ENCODE measurements at regions not wholly inside any gene's neighbourhood (a gene's known extent, or its start where the extent isn't known, plus 50 kb on each side); places are given as distances from the start of the nearest gene placed in this dataset.

DNA sequence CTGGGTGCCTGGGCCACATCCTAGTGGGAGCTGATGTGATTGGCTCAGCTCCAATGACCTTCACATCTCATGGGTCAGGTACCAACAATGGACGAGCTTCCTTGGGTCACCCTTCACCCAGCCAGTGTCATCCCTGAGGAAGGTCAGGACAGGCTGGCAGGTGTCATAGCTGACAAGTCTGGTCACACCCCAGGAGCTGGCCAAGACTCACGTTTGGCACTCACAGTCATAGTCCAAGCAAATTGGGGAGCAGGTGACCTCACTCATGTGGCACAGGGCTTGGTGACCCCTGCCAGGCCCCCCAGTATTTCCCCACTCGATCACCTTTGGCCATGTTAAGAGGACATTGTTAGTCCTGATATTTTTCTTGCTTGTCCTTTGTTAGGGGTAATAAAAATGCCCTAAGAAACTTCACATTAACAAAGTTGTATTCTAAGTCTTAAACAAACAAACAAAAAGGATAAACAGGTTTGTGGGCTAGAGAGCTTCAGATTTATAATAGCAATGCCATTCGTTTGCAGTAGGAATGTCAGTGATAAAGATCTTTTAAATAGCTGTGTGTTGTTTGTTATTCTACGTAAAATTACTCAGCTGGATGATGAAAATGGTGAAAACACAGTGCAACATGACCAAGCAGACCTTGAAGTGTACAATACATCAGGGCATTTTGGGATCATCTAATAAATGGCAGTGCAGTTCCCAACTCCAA lies 79.5 kb upstream of the POMGNT2 start:
- no peak for DNase-seq (ENCODE audit: low read depth in 4 of 6, low spot score in 6 of 6)
- no peaks in the 10 kb centered on the region for H3K9me3 ChIP-seq (ENCODE audit: control insufficient read depth, insufficient read depth, low read length)
- H3K36me3 ChIP-seq (ENCODE audit: control insufficient read depth, insufficient read depth, low read length) = no peaks in the 10 kb centered on the region
- no peak overlapping the region for H3K4me3 ChIP-seq (ENCODE audit: low read depth, low read length)
- 76% methylated on average over 3 of the region's 5 CpGs for WGBS (ENCODE audit: insufficient coverage)
- H3K4me1 ChIP-seq (ENCODE audit: control insufficient read depth, insufficient read depth, low read length) = peaks cover 3% of the 10 kb centered on the region
- H3K27me3 ChIP-seq (ENCODE audit: control insufficient read depth, insufficient read depth, low read length) = no peaks in the 10 kb centered on the region
- H3K27ac ChIP-seq (ENCODE audit: low read depth, low read length) = peak overlapping the region; percentile 22

DNA sequence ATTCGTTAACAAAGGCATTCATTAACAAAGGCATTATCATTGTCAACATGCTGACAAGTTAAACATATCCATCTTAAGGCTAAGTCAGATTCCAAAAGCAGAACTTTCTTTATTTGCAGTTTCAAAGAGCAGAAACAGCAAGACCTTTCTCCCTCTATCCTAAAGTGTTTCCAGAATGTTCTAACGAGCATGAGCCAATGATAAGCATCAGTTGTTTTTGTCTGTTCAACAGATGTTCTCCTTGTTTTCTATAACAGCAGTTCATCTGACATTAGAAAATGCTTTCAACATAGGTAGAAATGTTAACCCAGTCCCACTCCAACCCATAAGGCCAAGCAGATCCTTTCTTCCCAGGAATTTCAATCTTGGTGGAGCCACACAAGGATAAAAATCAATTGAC lies 77.6 kb upstream of the POMGNT2 start:
- Histone ChIP-seq H3K27ac (ENCODE audit: low read depth, low read length) (no peak overlapping the region), H3K27me3 (ENCODE audit: control insufficient read depth, insufficient read depth, low read length) (no peaks in the 10 kb centered on the region), H3K4me1 (ENCODE audit: control insufficient read depth, insufficient read depth, low read length) (peaks cover 8% of the 10 kb centered on the region), H3K36me3 (ENCODE audit: control insufficient read depth, insufficient read depth, low read length) (no peaks in the 10 kb centered on the region), H3K9me3 (ENCODE audit: control insufficient read depth, insufficient read depth, low read length) (no peaks in the 10 kb centered on the region), H3K4me3 (ENCODE audit: low read depth, low read length) (no peak overlapping the region)
- DNase-seq (ENCODE audit: low read depth in 4 of 6, low spot score in 6 of 6) = peak in 1 of 6 donors; percentile 51
- WGBS (ENCODE audit: insufficient coverage) = 33% methylated on average over 1 of the region's 2 CpGs

DNA sequence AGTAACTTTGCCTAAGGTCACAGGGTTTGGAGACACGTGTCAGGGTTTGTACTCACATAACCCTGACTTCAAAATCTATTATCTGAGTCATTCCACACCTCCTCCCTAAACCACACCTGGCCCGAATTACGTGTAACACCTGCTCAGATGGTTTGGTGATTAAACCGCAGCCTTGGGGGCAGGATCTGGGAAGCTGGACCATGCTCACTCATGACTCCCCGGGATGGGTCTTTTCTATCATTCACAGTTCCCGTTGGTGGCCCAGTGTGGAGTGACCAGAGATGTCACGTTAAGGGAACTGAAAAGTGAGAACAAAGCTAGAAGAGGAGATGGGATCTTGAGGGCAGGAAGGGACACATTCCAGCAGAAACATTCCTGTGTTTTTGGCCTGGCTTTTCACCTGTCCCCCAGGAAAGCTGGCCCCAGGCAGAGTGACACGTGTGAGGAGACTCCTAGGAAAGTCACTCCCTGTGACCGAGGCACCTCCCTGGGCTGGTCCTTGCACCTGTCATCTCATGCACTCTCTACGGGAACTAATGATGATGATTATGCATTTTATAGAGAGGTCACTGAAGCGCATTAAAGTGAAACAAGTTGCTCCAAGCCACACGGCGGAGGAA lies 75.4 kb upstream of the POMGNT2 start:
- Histone ChIP-seq H3K4me3 (ENCODE audit: low read depth, low read length) (no peak overlapping the region), H3K36me3 (ENCODE audit: control insufficient read depth, insufficient read depth, low read length) (no peaks in the 10 kb centered on the region), H3K27ac (ENCODE audit: low read depth, low read length) (no peak overlapping the region), H3K9me3 (ENCODE audit: control insufficient read depth, insufficient read depth, low read length) (no peaks in the 10 kb centered on the region), H3K4me1 (ENCODE audit: control insufficient read depth, insufficient read depth, low read length) (peaks cover 17% of the 10 kb centered on the region), H3K27me3 (ENCODE audit: control insufficient read depth, insufficient read depth, low read length) (no peaks in the 10 kb centered on the region)
- 88% methylated on average over 11 of the region's 13 CpGs for WGBS (ENCODE audit: insufficient coverage)
- DNase-seq (ENCODE audit: low read depth in 4 of 6, low spot score in 6 of 6) = no peak

DNA sequence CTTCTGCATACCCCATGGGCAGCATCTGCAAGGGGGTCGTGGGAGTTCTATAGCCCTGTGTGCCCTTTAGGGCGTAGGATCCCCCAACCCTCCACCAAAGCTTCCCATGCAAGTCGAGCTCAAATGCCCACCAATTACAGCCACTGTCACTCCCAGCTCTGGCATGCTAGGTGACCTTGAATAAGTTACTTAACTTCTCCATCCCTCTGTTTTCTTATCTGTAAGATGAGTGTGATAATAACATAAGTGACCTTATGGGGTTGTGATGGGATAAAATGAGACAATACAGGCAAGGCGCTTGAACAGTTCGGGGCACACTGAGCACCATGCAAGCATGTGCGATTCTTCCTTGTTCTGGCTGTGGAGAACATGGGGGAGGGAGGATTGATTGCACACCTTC lies 74.8 kb upstream of the POMGNT2 start:
- H3K4me3 ChIP-seq (ENCODE audit: low read depth, low read length) = no peak overlapping the region
- H3K4me1 ChIP-seq (ENCODE audit: control insufficient read depth, insufficient read depth, low read length) = peaks cover 14% of the 10 kb centered on the region
- no peak overlapping the region for H3K27ac ChIP-seq (ENCODE audit: low read depth, low read length)
- DNase-seq (ENCODE audit: low read depth in 4 of 6, low spot score in 6 of 6) = no peak
- H3K9me3 ChIP-seq (ENCODE audit: control insufficient read depth, insufficient read depth, low read length) = no peaks in the 10 kb centered on the region
- 93% methylated on average over 2 of the region's 6 CpGs for WGBS (ENCODE audit: insufficient coverage)
- no peaks in the 10 kb centered on the region for H3K27me3 ChIP-seq (ENCODE audit: control insufficient read depth, insufficient read depth, low read length)
- H3K36me3 ChIP-seq (ENCODE audit: control insufficient read depth, insufficient read depth, low read length) = no peaks in the 10 kb centered on the region

DNA sequence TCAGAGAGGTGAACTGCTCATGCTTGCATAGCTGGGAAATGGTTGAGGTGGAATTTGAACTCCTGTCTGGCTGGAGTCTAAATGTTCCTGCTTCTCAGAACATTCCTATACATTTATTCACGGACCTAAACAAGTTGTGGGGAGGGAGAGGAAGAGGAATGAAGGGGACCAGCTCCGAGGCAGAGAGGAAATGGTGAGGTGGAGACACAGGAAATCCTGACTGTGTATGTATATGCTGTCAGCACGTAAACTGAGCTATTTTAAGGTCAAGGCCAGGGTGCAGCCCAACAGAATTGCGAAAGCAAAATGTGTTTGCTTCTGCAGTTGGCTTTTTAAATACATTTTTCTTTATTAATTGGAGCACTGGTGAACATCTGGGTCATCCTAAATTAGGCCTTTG lies 74.1 kb upstream of the POMGNT2 start:
- Histone ChIP-seq H3K4me1 (ENCODE audit: control insufficient read depth, insufficient read depth, low read length) (peaks cover 14% of the 10 kb centered on the region), H3K4me3 (ENCODE audit: low read depth, low read length) (no peak overlapping the region), H3K36me3 (ENCODE audit: control insufficient read depth, insufficient read depth, low read length) (no peaks in the 10 kb centered on the region), H3K27ac (ENCODE audit: low read depth, low read length) (peak overlapping the region; percentile 6), H3K27me3 (ENCODE audit: control insufficient read depth, insufficient read depth, low read length) (no peaks in the 10 kb centered on the region), H3K9me3 (ENCODE audit: control insufficient read depth, insufficient read depth, low read length) (no peaks in the 10 kb centered on the region)
- no peak for DNase-seq (ENCODE audit: low read depth in 4 of 6, low spot score in 6 of 6)
- WGBS (ENCODE audit: insufficient coverage) = 83% methylated on average over 3 of the region's 4 CpGs

DNA sequence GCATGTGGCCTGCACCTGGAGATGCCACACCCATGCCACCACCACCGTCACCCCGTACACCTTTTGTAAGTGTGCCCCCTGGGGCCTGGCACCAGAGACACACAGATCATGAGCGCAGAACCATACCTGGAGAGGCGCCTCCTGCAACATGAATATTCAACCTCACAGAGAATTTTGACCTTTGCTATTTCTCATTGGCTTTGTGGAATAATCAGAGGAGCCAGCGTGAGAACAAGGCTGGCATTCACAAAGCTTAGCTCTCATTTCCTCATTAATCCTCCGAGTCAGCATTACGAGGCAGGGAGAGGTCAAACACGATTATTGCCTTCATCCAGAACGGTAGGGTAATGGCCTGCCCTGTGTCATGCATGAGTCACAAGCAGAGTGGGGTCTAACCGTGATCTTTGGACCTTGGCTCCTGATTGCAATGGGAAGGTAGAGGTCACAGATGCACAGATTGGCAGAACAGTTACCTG lies 73.0 kb upstream of the POMGNT2 start:
- Histone ChIP-seq H3K27ac (ENCODE audit: low read depth, low read length) (no peak overlapping the region), H3K4me3 (ENCODE audit: low read depth, low read length) (no peak overlapping the region), H3K36me3 (ENCODE audit: control insufficient read depth, insufficient read depth, low read length) (no peaks in the 10 kb centered on the region), H3K4me1 (ENCODE audit: control insufficient read depth, insufficient read depth, low read length) (peaks cover 14% of the 10 kb centered on the region), H3K9me3 (ENCODE audit: control insufficient read depth, insufficient read depth, low read length) (peaks cover under 1% of the 10 kb centered on the region), H3K27me3 (ENCODE audit: control insufficient read depth, insufficient read depth, low read length) (no peaks in the 10 kb centered on the region)
- WGBS (ENCODE audit: insufficient coverage) = 77% methylated on average over 7 of the region's 10 CpGs
- DNase-seq (ENCODE audit: low read depth in 4 of 6, low spot score in 6 of 6) = no peak

DNA sequence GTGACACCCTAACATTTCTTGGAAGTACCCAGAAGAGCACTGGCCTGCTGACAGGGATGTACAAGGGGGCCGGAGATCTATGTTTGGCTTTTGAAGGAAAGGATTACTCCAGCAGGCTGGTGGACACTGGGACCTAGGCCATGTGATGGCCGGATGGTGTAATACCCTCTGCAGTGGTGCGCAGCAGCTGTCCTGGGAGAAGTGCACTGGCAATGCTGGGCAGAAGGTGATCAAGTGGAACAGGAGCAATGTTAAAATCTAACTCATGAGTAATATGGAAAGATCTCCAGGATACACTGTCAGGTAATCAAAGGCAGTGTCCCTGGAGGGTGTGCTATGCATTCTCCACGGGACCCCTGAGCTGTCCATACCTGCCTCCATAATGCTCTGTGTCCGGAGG lies 71.2 kb upstream of the POMGNT2 start:
- H3K36me3 ChIP-seq (ENCODE audit: control insufficient read depth, insufficient read depth, low read length) = no peaks in the 10 kb centered on the region
- peaks cover 14% of the 10 kb centered on the region for H3K4me1 ChIP-seq (ENCODE audit: control insufficient read depth, insufficient read depth, low read length)
- no peaks in the 10 kb centered on the region for H3K27me3 ChIP-seq (ENCODE audit: control insufficient read depth, insufficient read depth, low read length)
- no peak overlapping the region for H3K27ac ChIP-seq (ENCODE audit: low read depth, low read length)
- 95% methylated on average over 5 of the region's 5 CpGs for WGBS (ENCODE audit: insufficient coverage)
- peaks cover 2% of the 10 kb centered on the region for H3K9me3 ChIP-seq (ENCODE audit: control insufficient read depth, insufficient read depth, low read length)
- H3K4me3 ChIP-seq (ENCODE audit: low read depth, low read length) = no peak overlapping the region
- DNase-seq (ENCODE audit: low read depth in 4 of 6, low spot score in 6 of 6) = no peak

DNA sequence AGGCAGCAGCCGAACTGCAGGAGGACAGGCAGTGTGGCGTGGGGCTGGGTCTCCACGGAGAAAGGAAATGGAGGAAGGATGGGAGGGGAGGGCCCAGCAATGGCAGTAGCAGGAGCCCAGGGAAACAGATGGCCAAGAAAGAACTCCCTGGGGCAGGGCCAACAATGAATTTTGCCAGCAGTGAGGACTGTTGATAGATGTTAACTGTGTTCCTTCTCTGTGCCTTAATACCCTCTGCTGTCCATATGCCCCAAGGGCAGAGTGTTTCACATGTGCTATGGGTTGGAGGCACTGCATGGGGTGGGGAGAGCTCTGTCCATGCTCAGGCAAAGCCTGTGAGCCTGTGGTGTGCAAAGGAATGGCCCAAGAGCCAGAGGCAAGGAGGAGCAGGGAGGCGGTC lies 70.8 kb upstream of the POMGNT2 start:
- Histone ChIP-seq H3K27ac (ENCODE audit: low read depth, low read length) (no peak overlapping the region), H3K9me3 (ENCODE audit: control insufficient read depth, insufficient read depth, low read length) (peaks cover 2% of the 10 kb centered on the region), H3K36me3 (ENCODE audit: control insufficient read depth, insufficient read depth, low read length) (no peaks in the 10 kb centered on the region), H3K27me3 (ENCODE audit: control insufficient read depth, insufficient read depth, low read length) (no peaks in the 10 kb centered on the region), H3K4me1 (ENCODE audit: control insufficient read depth, insufficient read depth, low read length) (peaks cover 14% of the 10 kb centered on the region), H3K4me3 (ENCODE audit: low read depth, low read length) (no peak overlapping the region)
- peak in 1 of 6 donors; percentile 87 for DNase-seq (ENCODE audit: low read depth in 4 of 6, low spot score in 6 of 6)
- WGBS (ENCODE audit: insufficient coverage) = 61% methylated on average over 4 of the region's 4 CpGs

DNA sequence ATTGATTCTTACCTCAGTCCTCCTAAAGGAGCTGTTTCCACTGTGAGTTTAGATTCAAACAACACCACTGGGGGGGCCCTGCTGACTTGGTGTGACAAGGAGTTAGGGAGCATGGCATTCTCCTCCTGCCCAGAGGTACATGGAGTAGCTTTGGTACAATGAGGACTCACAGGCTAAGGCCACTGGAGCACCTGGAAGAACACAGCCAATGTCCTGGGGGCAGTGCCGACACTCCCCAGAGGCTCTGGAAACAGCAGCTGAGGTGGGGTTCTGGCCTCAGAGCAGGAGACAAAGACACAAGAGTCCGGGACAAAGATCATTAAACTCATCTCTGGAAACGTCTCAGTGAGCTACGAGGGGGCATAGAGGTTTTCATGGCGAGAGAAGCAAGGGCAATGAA lies 69.7 kb upstream of the POMGNT2 start:
- no peak for DNase-seq (ENCODE audit: low read depth in 4 of 6, low spot score in 6 of 6)
- no peaks in the 10 kb centered on the region for H3K27me3 ChIP-seq (ENCODE audit: control insufficient read depth, insufficient read depth, low read length)
- WGBS (ENCODE audit: insufficient coverage) = 83% methylated on average over 5 of the region's 5 CpGs
- H3K4me3 ChIP-seq (ENCODE audit: low read depth, low read length) = no peak overlapping the region
- peaks cover 2% of the 10 kb centered on the region for H3K9me3 ChIP-seq (ENCODE audit: control insufficient read depth, insufficient read depth, low read length)
- H3K4me1 ChIP-seq (ENCODE audit: control insufficient read depth, insufficient read depth, low read length) = peaks cover 14% of the 10 kb centered on the region
- H3K36me3 ChIP-seq (ENCODE audit: control insufficient read depth, insufficient read depth, low read length) = no peaks in the 10 kb centered on the region
- no peak overlapping the region for H3K27ac ChIP-seq (ENCODE audit: low read depth, low read length)

DNA sequence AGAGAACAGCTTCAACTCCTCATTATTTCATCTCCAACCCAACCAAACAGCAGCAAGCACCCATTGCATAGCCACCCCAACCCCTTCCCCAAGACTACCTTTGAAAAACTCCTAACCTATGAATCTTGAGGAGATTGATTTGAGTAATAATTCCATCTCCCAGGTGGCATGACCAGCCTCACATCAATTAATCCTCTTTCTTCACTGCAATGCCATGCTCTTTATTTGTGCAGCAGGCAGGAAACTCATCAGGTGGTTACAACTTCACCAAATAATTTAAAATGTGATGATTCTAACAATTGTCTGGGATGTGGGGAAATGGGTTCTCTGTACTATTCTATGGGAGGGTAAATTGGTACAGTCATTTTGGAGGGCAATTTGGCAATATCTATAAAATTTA lies 68.1 kb upstream of the POMGNT2 start:
- H3K9me3 ChIP-seq (ENCODE audit: control insufficient read depth, insufficient read depth, low read length) = peaks cover 2% of the 10 kb centered on the region
- H3K4me3 ChIP-seq (ENCODE audit: low read depth, low read length) = no peak overlapping the region
- no peak overlapping the region for H3K27ac ChIP-seq (ENCODE audit: low read depth, low read length)
- no peak for DNase-seq (ENCODE audit: low read depth in 4 of 6, low spot score in 6 of 6)
- peaks cover 9% of the 10 kb centered on the region for H3K4me1 ChIP-seq (ENCODE audit: control insufficient read depth, insufficient read depth, low read length)
- no peaks in the 10 kb centered on the region for H3K27me3 ChIP-seq (ENCODE audit: control insufficient read depth, insufficient read depth, low read length)
- H3K36me3 ChIP-seq (ENCODE audit: control insufficient read depth, insufficient read depth, low read length) = no peaks in the 10 kb centered on the region

All from spinal cord (tissue), 9 donors.